Keratinocyte (primary cell): ENCODE measurements at regions not wholly inside any gene's neighbourhood (a gene's known extent, or its start where the extent isn't known, plus 50 kb on each side); places are given as distances from the start of the nearest gene placed in this dataset.
A peak's percentile ranks its signal among the peaks of the same experiment; 100 is the strongest.

Experiments used
- DNase-seq: peaks from one replicate; pipeline ENCODE4 v3.0.0-alpha.2; 2011; ENCODE audit warnings: low read depth, missing footprints, low spot score
- FAIRE-seq: peaks from 2 replicates; lab custom pipeline; 2011; peaks lifted over from hg19 to GRCh38; lab: Jason Lieb, UNC
- H2AFZ ChIP-seq: 2 replicates; pipeline ENCODE4 v1.6.0; 2012; ENCODE audit warnings: low read length, control low read depth, inconsistent platforms; ENCODE audit not compliant: control insufficient read depth
- H3K27ac ChIP-seq: 2 replicates; pipeline ENCODE4 v1.5.1; 2011; ENCODE audit warnings: low read length; ENCODE audit not compliant: control insufficient read depth, insufficient read depth
- H3K27me3 ChIP-seq: 3 replicates; pipeline ENCODE4 v1.6.0; 2011; ENCODE audit warnings: low read length; ENCODE audit not compliant: control insufficient read depth, insufficient read depth; ENCODE audit errors: extremely low read depth
- H3K36me3 ChIP-seq, 2 experiments: 2 replicates in 1 of 2; 3 replicates in 1 of 2; pipeline ENCODE4 v1.5.1; 2011; ENCODE audit warnings: low read length in 2 of 2, mild to moderate bottlenecking in 1 of 2; ENCODE audit not compliant: control insufficient read depth in 2 of 2, insufficient read depth in 2 of 2; ENCODE audit errors: extremely low read depth in 1 of 2
- H3K4me1 ChIP-seq: 3 replicates; pipeline ENCODE4 v1.5.1; 2011; ENCODE audit warnings: low read length; ENCODE audit not compliant: control insufficient read depth, insufficient read depth; ENCODE audit errors: extremely low read depth
- H3K4me2 ChIP-seq: 3 replicates; pipeline ENCODE4 v1.6.0; 2011; ENCODE audit warnings: low read depth, low read length; ENCODE audit not compliant: control insufficient read depth, insufficient read depth; ENCODE audit errors: extremely low read depth
- H3K4me3 ChIP-seq, 3 experiments: fragments of 200-600 bp in 1 of 3; sonication (generic) in 1 of 3; 2 replicates in 2 of 3; 3 replicates in 1 of 3; pipeline ENCODE4 v1.5.1; 2011 to 2016; ENCODE audit warnings: low read length in 3 of 3, mild to moderate bottlenecking in 3 of 3, control low read depth in 2 of 3, inconsistent platforms in 1 of 3, low read depth in 1 of 3, mixed read lengths in 1 of 3, mixed run types in 1 of 3, moderate library complexity in 1 of 3; ENCODE audit not compliant: control insufficient read depth in 2 of 3, insufficient read depth in 2 of 3; ENCODE audit errors: extremely low read depth in 1 of 3
- H3K79me2 ChIP-seq: 2 replicates; pipeline ENCODE4 v1.6.0; 2012; ENCODE audit warnings: low read length; ENCODE audit not compliant: control insufficient read depth, insufficient read depth
- H3K9ac ChIP-seq: 3 replicates; pipeline ENCODE4 v1.6.0; 2011; ENCODE audit warnings: low read length; ENCODE audit not compliant: control insufficient read depth, insufficient read depth; ENCODE audit errors: extremely low read depth
- H3K9me1 ChIP-seq: 3 replicates; pipeline ENCODE4 v1.6.0; 2011; ENCODE audit warnings: low read length; ENCODE audit not compliant: control insufficient read depth, insufficient read depth; ENCODE audit errors: extremely low read depth
- H3K9me3 ChIP-seq: 2 replicates; pipeline ENCODE4 v1.5.1; 2012; ENCODE audit warnings: low read depth, low read length; ENCODE audit not compliant: control insufficient read depth
- H4K20me1 ChIP-seq: 3 replicates; pipeline ENCODE4 v1.6.0; 2011; ENCODE audit warnings: low read length; ENCODE audit not compliant: control insufficient read depth, insufficient read depth; ENCODE audit errors: extremely low read depth
- CTCF ChIP-seq, 3 experiments: IDR thresholded peaks in 1 of 3; conservative IDR thresholded peaks in 1 of 3; optimal IDR thresholded peaks in 1 of 3; 2 replicates in 2 of 3; 3 replicates in 1 of 3; pipeline versions ENCODE3 to v1.5.1; 2011; ENCODE audit warnings: low read length in 3 of 3, mild to moderate bottlenecking in 3 of 3, moderate library complexity in 2 of 3, control low read depth in 1 of 3, inconsistent platforms in 1 of 3; ENCODE audit not compliant: insufficient read depth in 2 of 3; ENCODE audit errors: extremely low read depth in 1 of 3
- EZH2 ChIP-seq: IDR thresholded peaks from one replicate; pipeline ENCODE4 v1.6.1; 2012; ENCODE audit warnings: inconsistent platforms, mild to moderate bottlenecking, low read length, moderate library complexity
- dilution Hi-C: fragments of 300-500 bp; cut with MboI; formaldehyde crosslinking; loops from one replicate; pipeline ENCODE4 v1.7.0; 2020; ENCODE audit warnings: low sequenced_read_pairs; ENCODE audit not compliant: extremely low pct_ligation_motif_present

GRCh38 chr22:22074634-22075381, 92.2 kb upstream of the TOP3B start:
- Histone ChIP-seq H4K20me1 (no peaks in the 10 kb centered on the region), H3K27ac (peak overlapping the region; percentile 6), H3K9me1 (no peaks in the 10 kb centered on the region), H3K4me2 (peak overlapping the region; percentile 25), H2AFZ (no peak overlapping the region), H3K9ac (no peak overlapping the region), H3K9me3 (no peaks in the 10 kb centered on the region), H3K36me3 (no peaks in the 10 kb centered on the region), H3K79me2 (no peaks in the 10 kb centered on the region), H3K4me3 (no peak overlapping the region), H3K27me3 (no peaks in the 10 kb centered on the region), H3K4me1 (peaks cover 38% of the 10 kb centered on the region)
- DNase-seq (peak; percentile 17), FAIRE-seq (no peak)
- dilution Hi-C loops = no loop called here
- TF ChIP-seq EZH2 (no peak), CTCF (optimal IDR thresholded peaks at IDR 0.05 in 1 of 3, IDR thresholded peaks at IDR 0.05 in 1 of 3, conservative IDR thresholded peaks at IDR 0.05 in 1 of 3; ENCODE audit: extremely low read depth in 1 of 3, insufficient read depth in 2 of 3, low read length in 3 of 3) (peak in 1 of 3 experiments; percentile 13)

GRCh38 chr22:22073769-22074561, 91.4 kb upstream of the TOP3B start:
- TF ChIP-seq EZH2 (no peak), CTCF (optimal IDR thresholded peaks at IDR 0.05 in 1 of 3, IDR thresholded peaks at IDR 0.05 in 1 of 3, conservative IDR thresholded peaks at IDR 0.05 in 1 of 3; ENCODE audit: extremely low read depth in 1 of 3, insufficient read depth in 2 of 3, low read length in 3 of 3) (no peak)
- H3K4me1 ChIP-seq = peaks cover 43% of the 10 kb centered on the region
- no peaks in the 10 kb centered on the region for H3K9me1 ChIP-seq
- DNase-seq (no peak), FAIRE-seq (no peak)
- no peaks in the 10 kb centered on the region for H3K36me3 ChIP-seq
- H3K79me2 ChIP-seq = no peaks in the 10 kb centered on the region
- no peak overlapping the region for H3K4me2 ChIP-seq
- H4K20me1 ChIP-seq = no peaks in the 10 kb centered on the region
- H3K9ac ChIP-seq = no peak overlapping the region
- H3K4me3 ChIP-seq = no peak overlapping the region
- H3K9me3 ChIP-seq = no peaks in the 10 kb centered on the region
- H2AFZ ChIP-seq = no peak overlapping the region
- no peaks in the 10 kb centered on the region for H3K27me3 ChIP-seq
- dilution Hi-C loops = no loop called here
- H3K27ac ChIP-seq = no peak overlapping the region
